ENCODE measurements at regions not wholly inside any gene's neighbourhood (a gene's known extent, or its start where the extent isn't known, plus 50 kb on each side); places are given as distances from the start of the nearest gene placed in this dataset.

GRCh38 chr3:67923796-67924195 is 269.4 kb upstream of the SUCLG2 start:
- Histone ChIP-seq H3K4me1 (ENCODE audit: insufficient read depth, low read length, poor library complexity, severe bottlenecking) (no peaks in the 10 kb centered on the region), H3K9me3 (ENCODE audit: low read length) (peaks cover 11% of the 10 kb centered on the region; the same call in 1 of the 2 replicates), H2AFZ (ENCODE audit: low read length) (no peak overlapping the region), H3K79me2 (ENCODE audit: insufficient read depth, low read depth, low read length) (no peaks in the 10 kb centered on the region), H3K9me2 (ENCODE audit: insufficient read depth, low read length) (no peaks in the 10 kb centered on the region), H3K4me2 (ENCODE audit: low read length) (no peak overlapping the region), H3K36me3 (ENCODE audit: insufficient read depth, low read length) (no peaks in the 10 kb centered on the region; the same call in 1 of the 2 replicates), H3K27ac (ENCODE audit: low read depth, low read length, poor library complexity, severe bottlenecking) (no peak overlapping the region), H3K4me3 (ENCODE audit: low read depth, low read length, poor library complexity, severe bottlenecking) (no peak overlapping the region), H4K20me1 (ENCODE audit: insufficient read depth, low read length) (no peaks in the 10 kb centered on the region)
- DNase-seq (ENCODE audit: low spot score) = no peak
- ChIA-PET POLR2A (interaction anchor here (0.6 to 1.9 kb wide), 2 partner anchors 25 to 905 kb away, joined by 3 to 5 read pairs; no protein-coding TSS in a partner anchor), CTCF (ENCODE audit: unreplicated experiment) (no interaction called here)
- TF ChIP-seq CTCF (conservative IDR thresholded peaks at IDR 0.05; ENCODE audit: low read length) = no peak
- TF ChIP-seq EZH2phosphoT487 (IDR thresholded peaks at IDR 0.05; ENCODE audit: borderline replicate concordance, low read depth, low read length) = no peak
- BruUV-seq (replicated peaks) = no TSS peak
- intact Hi-C loops (cut with micrococcal nuclease; ENCODE audit: unreplicated experiment) = no loop called here

DNA sequence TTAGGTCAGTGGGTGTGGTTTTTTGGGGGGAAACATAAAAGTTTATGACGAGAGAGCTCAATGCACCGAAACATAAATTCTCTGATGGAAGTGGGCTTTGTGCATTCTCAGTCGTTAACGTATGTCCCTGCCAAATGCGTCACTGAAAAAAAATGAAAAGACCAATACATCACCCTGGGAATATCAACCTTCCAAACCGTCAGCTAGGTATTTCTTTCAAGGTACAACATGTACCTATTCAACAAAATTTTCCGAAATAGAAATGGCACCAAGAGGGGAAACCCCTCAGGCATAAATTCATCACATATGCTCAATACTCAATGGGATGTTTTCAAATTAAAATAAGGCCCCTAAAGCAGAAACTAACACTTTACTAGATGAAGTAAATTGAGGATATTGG is 266.6 kb upstream of the SUCLG2 start:
- no peak overlapping the region for H3K4me3 ChIP-seq (ENCODE audit: low read depth, low read length, poor library complexity, severe bottlenecking)
- no peaks in the 10 kb centered on the region; the same call in 1 of the 2 replicates for H3K36me3 ChIP-seq (ENCODE audit: insufficient read depth, low read length)
- H3K9me3 ChIP-seq (ENCODE audit: low read length) = peaks cover 17% of the 10 kb centered on the region; the same call in 1 of the 2 replicates
- DNase-seq (ENCODE audit: low spot score) = no peak
- TF ChIP-seq EZH2phosphoT487 (IDR thresholded peaks at IDR 0.05; ENCODE audit: borderline replicate concordance, low read depth, low read length) (no peak), CTCF (conservative IDR thresholded peaks at IDR 0.05; ENCODE audit: low read length) (no peak)
- no TSS peak for BruUV-seq (replicated peaks)
- no peaks in the 10 kb centered on the region for H4K20me1 ChIP-seq (ENCODE audit: insufficient read depth, low read length)
- H2AFZ ChIP-seq (ENCODE audit: low read length) = no peak overlapping the region
- peaks cover 15% of the 10 kb centered on the region for H3K4me1 ChIP-seq (ENCODE audit: insufficient read depth, low read length, poor library complexity, severe bottlenecking)
- ChIA-PET CTCF (ENCODE audit: unreplicated experiment) (no interaction called here), POLR2A (interaction anchor here (0.7 kb wide), 1 partner anchor 11 kb away, joined by 3 read pairs; no protein-coding TSS in a partner anchor)
- H3K9me2 ChIP-seq (ENCODE audit: insufficient read depth, low read length) = no peaks in the 10 kb centered on the region
- H3K79me2 ChIP-seq (ENCODE audit: insufficient read depth, low read depth, low read length) = no peaks in the 10 kb centered on the region
- H3K4me2 ChIP-seq (ENCODE audit: low read length) = no peak overlapping the region
- intact Hi-C loops (cut with micrococcal nuclease; ENCODE audit: unreplicated experiment) = no loop called here
- no peak overlapping the region for H3K27ac ChIP-seq (ENCODE audit: low read depth, low read length, poor library complexity, severe bottlenecking)

DNA sequence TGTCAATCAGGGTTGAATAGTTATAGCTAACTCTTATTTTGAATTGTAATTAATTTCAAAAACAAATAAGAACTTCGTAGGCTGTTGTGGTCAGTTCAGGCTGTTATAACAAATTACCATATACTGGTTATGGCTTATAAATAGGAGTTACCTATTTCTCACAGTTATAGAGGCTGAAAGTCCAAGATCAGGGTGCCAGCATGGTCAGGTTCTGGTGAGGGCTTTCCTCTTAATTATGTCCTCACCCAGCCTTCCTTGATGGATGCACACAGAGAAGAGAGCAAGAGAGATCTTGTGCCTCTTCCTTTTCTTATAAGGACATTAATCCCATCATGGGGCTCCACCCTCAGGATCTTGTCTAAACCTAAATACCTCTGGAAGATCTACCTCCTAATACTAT is 265.9 kb upstream of the SUCLG2 start:
- no TSS peak for BruUV-seq (replicated peaks)
- H4K20me1 ChIP-seq (ENCODE audit: insufficient read depth, low read length) = no peaks in the 10 kb centered on the region
- H3K36me3 ChIP-seq (ENCODE audit: insufficient read depth, low read length) = no peaks in the 10 kb centered on the region; the same call in 1 of the 2 replicates
- H3K9me2 ChIP-seq (ENCODE audit: insufficient read depth, low read length) = no peaks in the 10 kb centered on the region
- TF ChIP-seq EZH2phosphoT487 (IDR thresholded peaks at IDR 0.05; ENCODE audit: borderline replicate concordance, low read depth, low read length) (no peak), CTCF (conservative IDR thresholded peaks at IDR 0.05; ENCODE audit: low read length) (no peak)
- intact Hi-C loops (cut with micrococcal nuclease; ENCODE audit: unreplicated experiment) = no loop called here
- H3K4me1 ChIP-seq (ENCODE audit: insufficient read depth, low read length, poor library complexity, severe bottlenecking) = peaks cover 21% of the 10 kb centered on the region
- CTCF ChIA-PET (ENCODE audit: unreplicated experiment) = no interaction called here
- H3K4me3 ChIP-seq (ENCODE audit: low read depth, low read length, poor library complexity, severe bottlenecking) = no peak overlapping the region
- no peak overlapping the region for H3K4me2 ChIP-seq (ENCODE audit: low read length)
- H3K79me2 ChIP-seq (ENCODE audit: insufficient read depth, low read depth, low read length) = no peaks in the 10 kb centered on the region
- no peak for DNase-seq (ENCODE audit: low spot score)
- H3K9me3 ChIP-seq (ENCODE audit: low read length) = peaks cover 17% of the 10 kb centered on the region; the same call in 1 of the 2 replicates
- H2AFZ ChIP-seq (ENCODE audit: low read length) = no peak overlapping the region
- H3K27ac ChIP-seq (ENCODE audit: low read depth, low read length, poor library complexity, severe bottlenecking) = no peak overlapping the region
- POLR2A ChIA-PET = no interaction called here
